Loucy (cell line): ENCODE measurements at regions not wholly inside any gene's neighbourhood (a gene's known extent, or its start where the extent isn't known, plus 50 kb on each side); places are given as distances from the start of the nearest gene placed in this dataset.

ENCODE experiments used
- H2AFZ ChIP-seq: fragments of 200-600 bp; sonication (generic); 2 replicates; pipeline ENCODE4 v1.6.0; 2016; ENCODE audit warnings: antibody characterized with exemption, mild to moderate bottlenecking, low read length, moderate library complexity
- H3F3A ChIP-seq: fragments of 200-600 bp; 2 replicates; pipeline ENCODE4 v1.6.0; 2016; ENCODE audit warnings: antibody characterized with exemption, low read depth, mild to moderate bottlenecking
- H3K27me3 ChIP-seq: fragments of 200-600 bp; sonication (generic); 2 replicates; pipeline ENCODE4 v1.6.1; 2014; ENCODE audit warnings: low read length, mild to moderate bottlenecking; ENCODE audit not compliant: insufficient read depth, poor library complexity, severe bottlenecking
- H3K36me3 ChIP-seq: fragments of 200-600 bp; sonication (generic); 2 replicates; pipeline ENCODE4 v1.6.1; 2016; ENCODE audit warnings: low read length; ENCODE audit not compliant: insufficient read depth
- H3K4me1 ChIP-seq: fragments of 200-600 bp; sonication (generic); 2 replicates; pipeline ENCODE4 v1.5.1; 2014; ENCODE audit warnings: low read length, mild to moderate bottlenecking; ENCODE audit not compliant: insufficient read depth, poor library complexity, severe bottlenecking
- H3K4me2 ChIP-seq: fragments of 200-600 bp; sonication (generic); 2 replicates; pipeline ENCODE4 v1.6.0; 2014; ENCODE audit warnings: antibody characterized with exemption, low read length, low read depth, mild to moderate bottlenecking; ENCODE audit not compliant: poor library complexity, severe bottlenecking
- H3K4me3 ChIP-seq: fragments of 200-600 bp; sonication (generic); 2 replicates; pipeline ENCODE4 v1.5.1; 2014; ENCODE audit warnings: low read length, mild to moderate bottlenecking, mixed read lengths; ENCODE audit not compliant: poor library complexity, severe bottlenecking
- H3K79me2 ChIP-seq: fragments of 200-600 bp; sonication (generic); 2 replicates; pipeline ENCODE4 v1.6.1; 2014; ENCODE audit warnings: low read length; ENCODE audit not compliant: insufficient read depth
- H3K9ac ChIP-seq: fragments of 200-600 bp; sonication (generic); 2 replicates; pipeline ENCODE4 v1.6.0; 2014; ENCODE audit warnings: mild to moderate bottlenecking, low read depth, low read length, moderate library complexity; ENCODE audit not compliant: poor library complexity, severe bottlenecking
- H3K9me2 ChIP-seq: fragments of 200-600 bp; sonication (generic); replicated peaks from 2 replicates; pipeline ENCODE4 v1.6.1; 2016; ENCODE audit warnings: low read depth, low read length, mixed read lengths
- H3K9me3 ChIP-seq: fragments of 200-600 bp; sonication (generic); 2 replicates; pipeline ENCODE4 v1.6.1; 2014; ENCODE audit warnings: mild to moderate bottlenecking, antibody characterized with exemption, low read length, low read depth; ENCODE audit not compliant: insufficient read depth
- H4K20me1 ChIP-seq: fragments of 200-600 bp; sonication (generic); 2 replicates; pipeline ENCODE4 v1.6.0; 2014; ENCODE audit warnings: antibody characterized with exemption, low read length, mild to moderate bottlenecking; ENCODE audit not compliant: insufficient read depth, poor library complexity, severe bottlenecking
- EZH2phosphoT487 ChIP-seq: fragments of 200-600 bp; IDR thresholded peaks from 2 replicates; pipeline ENCODE4 v1.6.1; 2018; ENCODE audit warnings: antibody characterized with exemption, mild to moderate bottlenecking, moderate library complexity, borderline replicate concordance
- TF ChIP-seq, protein P1 (sequence below): fragments of 200-600 bp; sonication (generic); conservative IDR thresholded peaks from 2 replicates; pipeline ENCODE4 v1.5.1; 2014; ENCODE audit warnings: mild to moderate bottlenecking, antibody characterized with exemption, low read length

DNA sequence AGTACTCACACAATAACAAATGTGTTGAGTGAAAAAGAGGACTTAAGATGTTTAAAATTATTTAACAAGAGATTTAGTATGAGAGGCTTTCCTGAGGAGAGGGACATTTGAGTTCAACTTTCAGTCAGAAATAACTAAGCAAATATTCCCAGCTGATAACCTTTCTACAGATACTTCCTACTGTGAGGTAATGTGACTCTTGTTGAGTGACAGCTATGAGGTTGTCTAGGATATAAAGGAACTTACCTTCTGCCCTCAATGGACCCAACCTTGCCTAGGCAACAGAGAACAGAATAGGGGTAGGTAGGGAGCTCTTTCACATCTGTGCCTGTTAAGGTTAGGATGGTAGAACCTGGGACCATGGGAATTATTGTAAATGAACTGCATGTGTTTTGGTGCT lies 54.7 kb downstream of the GLUD2 start:
- no peak overlapping the region for H3K4me3 ChIP-seq
- TF ChIP-seq, protein P1, sequence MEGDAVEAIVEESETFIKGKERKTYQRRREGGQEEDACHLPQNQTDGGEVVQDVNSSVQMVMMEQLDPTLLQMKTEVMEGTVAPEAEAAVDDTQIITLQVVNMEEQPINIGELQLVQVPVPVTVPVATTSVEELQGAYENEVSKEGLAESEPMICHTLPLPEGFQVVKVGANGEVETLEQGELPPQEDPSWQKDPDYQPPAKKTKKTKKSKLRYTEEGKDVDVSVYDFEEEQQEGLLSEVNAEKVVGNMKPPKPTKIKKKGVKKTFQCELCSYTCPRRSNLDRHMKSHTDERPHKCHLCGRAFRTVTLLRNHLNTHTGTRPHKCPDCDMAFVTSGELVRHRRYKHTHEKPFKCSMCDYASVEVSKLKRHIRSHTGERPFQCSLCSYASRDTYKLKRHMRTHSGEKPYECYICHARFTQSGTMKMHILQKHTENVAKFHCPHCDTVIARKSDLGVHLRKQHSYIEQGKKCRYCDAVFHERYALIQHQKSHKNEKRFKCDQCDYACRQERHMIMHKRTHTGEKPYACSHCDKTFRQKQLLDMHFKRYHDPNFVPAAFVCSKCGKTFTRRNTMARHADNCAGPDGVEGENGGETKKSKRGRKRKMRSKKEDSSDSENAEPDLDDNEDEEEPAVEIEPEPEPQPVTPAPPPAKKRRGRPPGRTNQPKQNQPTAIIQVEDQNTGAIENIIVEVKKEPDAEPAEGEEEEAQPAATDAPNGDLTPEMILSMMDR, result no peak
- TF ChIP-seq EZH2phosphoT487, result no peak
- H4K20me1 ChIP-seq, result no peaks in the 10 kb centered on the region
- no peaks in the 10 kb centered on the region for H3K27me3 ChIP-seq
- H3K4me1 ChIP-seq, result no peaks in the 10 kb centered on the region
- H3K4me2 ChIP-seq, result no peak overlapping the region
- H3K79me2 ChIP-seq, result no peaks in the 10 kb centered on the region
- no peaks in the 10 kb centered on the region for H3K9me2 ChIP-seq
- H3K36me3 ChIP-seq, result no peaks in the 10 kb centered on the region
- no peaks in the 10 kb centered on the region for H3K9me3 ChIP-seq
- H3K9ac ChIP-seq, result no peak overlapping the region
- H3F3A ChIP-seq, result no peaks in the 10 kb centered on the region
- H2AFZ ChIP-seq, result no peak overlapping the region

DNA sequence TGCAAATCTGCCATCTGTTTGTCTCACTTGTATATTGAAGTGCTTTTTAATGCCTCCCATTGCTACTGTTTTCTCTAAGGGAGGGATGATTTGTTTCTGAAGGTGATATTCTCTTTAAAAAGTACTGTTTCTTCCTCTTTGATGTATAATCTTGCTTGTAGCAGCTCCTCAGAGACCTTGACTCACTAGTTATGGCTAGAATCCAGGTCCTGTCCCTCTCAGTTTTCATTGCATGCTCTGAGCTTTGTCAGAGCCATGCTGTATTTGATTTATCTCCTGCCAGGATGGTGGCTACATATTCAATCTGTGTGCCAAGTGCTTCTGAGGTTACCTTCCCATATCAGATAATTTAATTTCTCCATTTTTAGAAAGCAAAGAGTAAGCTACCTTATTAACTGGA lies 56.0 kb downstream of the GLUD2 start:
- TF ChIP-seq, protein P1, result no peak
- no peak for TF ChIP-seq EZH2phosphoT487
- Histone ChIP-seq H3K4me3 (no peak overlapping the region), H3F3A (no peaks in the 10 kb centered on the region), H3K36me3 (no peaks in the 10 kb centered on the region), H3K9me2 (no peaks in the 10 kb centered on the region), H3K4me1 (no peaks in the 10 kb centered on the region), H3K27me3 (no peaks in the 10 kb centered on the region), H2AFZ (no peak overlapping the region), H3K9me3 (no peaks in the 10 kb centered on the region), H3K79me2 (no peaks in the 10 kb centered on the region), H4K20me1 (no peaks in the 10 kb centered on the region), H3K4me2 (no peak overlapping the region), H3K9ac (no peak overlapping the region)

DNA sequence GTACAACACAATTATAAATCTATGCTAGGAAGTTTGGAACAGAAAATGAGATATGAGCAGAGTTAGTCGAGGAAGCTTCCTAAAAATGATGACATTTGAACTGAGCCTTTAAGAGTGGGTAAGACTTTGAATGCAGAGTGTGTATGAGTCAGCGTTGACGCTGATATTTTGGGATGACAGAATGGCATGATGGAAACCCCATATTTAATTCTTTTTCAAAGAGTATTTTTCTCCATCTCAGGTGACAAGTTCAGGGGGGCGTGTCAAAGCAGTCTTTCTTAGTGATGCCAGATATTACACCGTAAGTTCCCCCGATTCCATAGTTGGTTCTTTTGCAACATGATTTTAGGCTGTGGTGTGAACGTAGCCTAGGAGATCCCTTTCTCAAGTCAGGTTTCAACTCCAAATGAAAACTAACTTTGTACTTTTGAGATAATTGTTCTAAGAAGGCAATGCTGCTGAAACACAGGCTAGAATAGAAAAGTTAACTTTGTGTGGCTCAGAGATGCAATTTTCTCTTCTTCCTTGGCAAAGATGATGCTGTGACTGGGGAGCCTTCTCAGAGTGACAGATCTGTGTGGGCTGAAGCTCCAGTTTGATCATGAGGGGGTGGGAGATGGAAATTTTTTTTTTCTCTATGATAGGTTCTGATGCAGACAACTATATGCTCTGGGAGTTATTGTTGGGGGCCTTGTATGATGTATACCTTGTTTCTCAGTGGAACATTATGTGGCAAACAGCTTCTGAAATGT lies 59.2 kb downstream of the GLUD2 start:
- Histone ChIP-seq H3K4me2 (no peak overlapping the region), H3K27me3 (no peaks in the 10 kb centered on the region), H3K9ac (no peak overlapping the region), H3K4me1 (no peaks in the 10 kb centered on the region), H2AFZ (no peak overlapping the region), H3F3A (no peaks in the 10 kb centered on the region), H4K20me1 (no peaks in the 10 kb centered on the region), H3K9me3 (no peaks in the 10 kb centered on the region), H3K79me2 (no peaks in the 10 kb centered on the region), H3K9me2 (no peaks in the 10 kb centered on the region), H3K36me3 (no peaks in the 10 kb centered on the region), H3K4me3 (no peak overlapping the region)
- TF ChIP-seq, protein P1, result no peak
- no peak for TF ChIP-seq EZH2phosphoT487
